K562 (cell line): ENCODE measurements at regions not wholly inside any gene's neighbourhood (a gene's known extent, or its start where the extent isn't known, plus 50 kb on each side); places are given as distances from the start of the nearest gene placed in this dataset.

ENCODE experiments used
- ATAC-seq: fragments of 200-7000 bp; cut with Tn5 transposase; 3 replicates; pipeline ENCODE4 v1.9.1; 2020; ENCODE audit warnings: moderate library complexity
- BruUV-seq: library from RNA; stranded (reverse); fragments of 400-500 nt; replicated peaks from 2 replicates; lab custom pipeline; 2021; lab: Mats Ljungman, UMichigan
- CTCF ChIA-PET: fragments of 300-600 bp; formaldehyde crosslinking; extraction: SDS; loops from one replicate; lab custom pipeline; 2021; ENCODE audit warnings: low intra/inter-chr PET ratio; lab: Yijun Ruan, JAX
- POLR2A ChIA-PET: fragments of 300-600, 350-650 bp; sonication (Branson Sonifier 250); formaldehyde crosslinking; extraction: SDS; loops from one replicate; lab custom pipeline; 2021; ENCODE audit warnings: antibody characterized with exemption, inconsistent platforms; lab: Yijun Ruan, JAX
- DNase-seq, 4 experiments: peaks; one replicate each; pipeline versions ENCODE4 v3.0.0 to v3.0.0-alpha.2; 2011 to 2018; ENCODE audit warnings: low spot score in 3 of 4, mixed read lengths in 3 of 4; ENCODE audit errors: extremely low read depth in 1 of 4
- FAIRE-seq: peaks from 2 replicates; lab custom pipeline; 2011; peaks lifted over from hg19 to GRCh38; lab: Jason Lieb, UNC
- H2AFZ ChIP-seq: 2 replicates; pipeline ENCODE4 v1.6.0; 2011; ENCODE audit warnings: low read depth, low read length, control low read depth, inconsistent platforms
- H3K27ac ChIP-seq: fragments of 200-600 bp; 3 replicates; pipeline ENCODE4 v1.8.0; 2011; ENCODE audit warnings: low read depth, mild to moderate bottlenecking, control low read depth, inconsistent platforms, low read length, moderate library complexity, mixed read lengths; ENCODE audit errors: extremely low read depth
- H3K27me3 ChIP-seq, 2 experiments: fragments of 300-600 bp in 1 of 2; 2 replicates in 1 of 2; 3 replicates in 1 of 2; pipeline versions ENCODE4 v1.6.0 to v1.8.0; 2011; ENCODE audit warnings: inconsistent platforms in 2 of 2, low read length in 2 of 2, mild to moderate bottlenecking in 1 of 2, mixed read lengths in 1 of 2, moderate library complexity in 1 of 2; ENCODE audit not compliant: control insufficient read depth in 2 of 2, insufficient read depth in 2 of 2
- H3K36me3 ChIP-seq: fragments of 300-600 bp; 3 replicates; pipeline ENCODE4 v1.8.0; 2011; ENCODE audit warnings: mild to moderate bottlenecking, low read length, inconsistent platforms; ENCODE audit not compliant: control insufficient read depth, insufficient read depth
- H3K4me1 ChIP-seq, 2 experiments: fragments of 200-600 bp in 1 of 2; replicated peaks in 1 of 2; 2 replicates in 1 of 2; 3 replicates in 1 of 2; pipeline versions ENCODE4 v1.5.1 to v1.8.0; 2011; ENCODE audit warnings: inconsistent platforms in 2 of 2, low read length in 2 of 2, mild to moderate bottlenecking in 1 of 2, mixed read lengths in 1 of 2, moderate library complexity in 1 of 2; ENCODE audit not compliant: control insufficient read depth in 2 of 2, insufficient read depth in 2 of 2
- H3K4me2 ChIP-seq: 2 replicates; pipeline ENCODE4 v1.6.1; 2011; ENCODE audit warnings: low read length, control low read depth, inconsistent platforms, mixed read lengths; ENCODE audit not compliant: insufficient read depth
- H3K4me3 ChIP-seq: fragments of 200-600 bp; sonication (generic), shearing (Covaris generic); 2 replicates; pipeline ENCODE4 v1.5.1; 2016; ENCODE audit warnings: control low read depth, inconsistent platforms
- H3K79me2 ChIP-seq: fragments of 200-600 bp; 3 replicates; pipeline ENCODE4 v1.8.0; 2011; ENCODE audit warnings: low read length, inconsistent platforms; ENCODE audit not compliant: control insufficient read depth, insufficient read depth
- H3K9ac ChIP-seq, 2 experiments: 2 replicates each; pipeline versions ENCODE4 v1.6.0 to v1.6.1; 2011; ENCODE audit warnings: low read depth in 2 of 2, low read length in 2 of 2, control low read depth in 1 of 2, inconsistent platforms in 1 of 2, mild to moderate bottlenecking in 1 of 2, mixed read lengths in 1 of 2; ENCODE audit not compliant: insufficient read depth in 1 of 2
- H3K9me1 ChIP-seq: one replicate; pipeline ENCODE4 v1.6.0; 2011; ENCODE audit warnings: inconsistent platforms, mild to moderate bottlenecking, low read length, moderate library complexity; ENCODE audit not compliant: control insufficient read depth, insufficient read depth
- H3K9me3 ChIP-seq: replicated peaks from 2 replicates; pipeline ENCODE4 v1.5.1; 2011; ENCODE audit warnings: low read depth, low read length, inconsistent platforms; ENCODE audit not compliant: control insufficient read depth, insufficient read depth
- H4K20me1 ChIP-seq: replicated peaks from 2 replicates; pipeline ENCODE4 v1.6.1; 2011; ENCODE audit warnings: low read length, inconsistent platforms, mixed read lengths; ENCODE audit not compliant: control insufficient read depth, insufficient read depth
- CUX1 ChIP-seq: fragments of 200-800 bp; sonication (Bioruptor generic); IDR thresholded peaks from 2 replicates; pipeline ENCODE4 v1.6.1; 2016; ENCODE audit warnings: missing genetic modification characterization, missing compliant biosample characterization
- ELK1 ChIP-seq: sonication (generic); formaldehyde crosslinking; IDR thresholded peaks from 2 replicates; pipeline ENCODE4 v1.8.1; 2022; ENCODE audit warnings: missing genetic modification reagents
- MIER1 ChIP-seq: fragments of 450-650 bp; IDR thresholded peaks from 2 replicates; pipeline ENCODE4 v1.6.1; 2016; ENCODE audit warnings: antibody characterized with exemption, mild to moderate bottlenecking, low read depth
- NFATC3 ChIP-seq: fragments of 450-650 bp; IDR thresholded peaks from 2 replicates; pipeline ENCODE4 v1.6.1; 2017; ENCODE audit warnings: mild to moderate bottlenecking
- PRMT5 ChIP-seq: sonication (generic); formaldehyde crosslinking; IDR thresholded peaks from 2 replicates; pipeline ENCODE4 v1.5.0; 2020; ENCODE audit warnings: missing genetic modification reagents
- SIN3B ChIP-seq: fragments of 450-650 bp; IDR thresholded peaks from 2 replicates; pipeline ENCODE4 v1.6.1; 2017; ENCODE audit warnings: low read depth, mild to moderate bottlenecking, moderate library complexity
- STAT5B ChIP-seq: fragments of 250-450 bp; sonication (Bioruptor Pico); IDR thresholded peaks from 2 replicates; pipeline ENCODE4 v1.8.0; 2021; ENCODE audit warnings: mild to moderate bottlenecking, inconsistent platforms
- WGBS: fragments of 100-300 bp; shearing (Covaris generic); methylation state at CpG from one replicate; pipeline ENCODE4 v1.1.6; 2016; ENCODE audit warnings: low coverage, mixed read lengths; ENCODE audit not compliant: insufficient coverage; ENCODE audit errors: missing lambda C conversion rate; 5-methylcytosine and 5-hydroxymethylcytosine counted together
- in situ Hi-C: fragments of 300-500 bp; cut with MboI; formaldehyde crosslinking; loops from 4 replicates; pipeline ENCODE4 v1.15.0; 2018; ENCODE audit warnings: inconsistent platforms, mixed read lengths
- intact Hi-C: fragments of 100-400 bp; cut with micrococcal nuclease; formaldehyde crosslinking; loops from 2 replicates; pipeline ENCODE4 v1.14.2; 2022

GRCh38 chr3:145557405-145557804, 603.6 kb downstream of the PLOD2 start:
- no peak for FAIRE-seq
- ChIA-PET CTCF (no interaction called here), POLR2A (no interaction called here)
- H2AFZ ChIP-seq: no peak overlapping the region
- H3K9ac ChIP-seq: no peak overlapping the region
- H3K4me3 ChIP-seq: no peak overlapping the region
- no TSS peak for BruUV-seq
- in situ Hi-C loops: no loop called here
- no peak overlapping the region for H3K27ac ChIP-seq
- H4K20me1 ChIP-seq: no peaks in the 10 kb centered on the region
- H3K4me2 ChIP-seq: no peak overlapping the region
- H3K9me3 ChIP-seq: no peaks in the 10 kb centered on the region
- no peak for DNase-seq
- H3K79me2 ChIP-seq: no peaks in the 10 kb centered on the region
- ATAC-seq: no peak
- no peaks in the 10 kb centered on the region for H3K9me1 ChIP-seq
- intact Hi-C loops: no loop called here
- 0% methylated on average over 2 of the region's 2 CpGs for WGBS
- H3K36me3 ChIP-seq: no peaks in the 10 kb centered on the region
- TF ChIP-seq MIER1 (no peak), ELK1 (no peak), NFATC3 (no peak), SIN3B (no peak), CUX1 (CRISPR knock-in tag) (no peak), STAT5B (no peak), PRMT5 (CRISPR knock-in tag) (no peak)
- H3K4me1 ChIP-seq: no peaks in the 10 kb centered on the region
- H3K27me3 ChIP-seq: no peaks in the 10 kb centered on the region
